Gastroesophageal sphincter (tissue), 2 donors: ENCODE measurements at regions not wholly inside any gene's neighbourhood (a gene's known extent, or its start where the extent isn't known, plus 50 kb on each side); places are given as distances from the start of the nearest gene placed in this dataset.
"Not testable (repeated sequence)": the region's sequence is repeated elsewhere in the genome, so short reads cannot be mapped to it uniquely, and the experiment has no call there.

Source experiments
- EP300 ChIP-seq: sonication (generic); formaldehyde crosslinking; IDR thresholded peaks from one replicate; pipeline ENCODE4 v1.6.1; 2017; ENCODE audit warnings: antibody characterized with exemption, mild to moderate bottlenecking
- POLR2A ChIP-seq, 2 donors: fragments of 450-650 bp; IDR thresholded peaks; one replicate each; pipeline ENCODE4 v1.6.1; 2017; ENCODE audit warnings: antibody characterized with exemption in 2 of 2, mild to moderate bottlenecking in 2 of 2, moderate library complexity in 1 of 2

DNA sequence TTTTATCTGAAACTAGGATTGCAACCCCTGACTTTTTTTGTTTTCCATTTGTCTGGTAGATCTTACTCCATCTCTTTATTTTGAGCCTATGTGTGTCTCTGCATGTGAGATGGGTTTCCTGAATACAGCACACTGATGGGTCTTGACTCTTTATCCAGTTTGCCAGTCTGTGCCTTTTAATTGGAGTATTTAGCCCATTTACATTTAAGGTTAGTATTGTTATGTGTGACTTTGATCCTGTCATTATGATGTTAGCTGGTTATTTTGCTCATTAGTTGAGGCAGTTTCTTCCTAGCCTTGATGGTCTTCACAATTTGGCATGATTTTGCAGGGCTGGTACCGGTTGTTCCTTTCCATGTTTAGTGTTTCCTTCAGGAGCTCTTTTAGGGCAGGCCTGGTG lies 148.1 kb upstream of the MAST4 start:
- TF ChIP-seq POLR2A (IDR thresholded peaks at IDR 0.05); EP300: not testable (repeated sequence)
